Smooth muscle cell (in vitro differentiated cells): ENCODE measurements at regions not wholly inside any gene's neighbourhood (a gene's known extent, or its start where the extent isn't known, plus 50 kb on each side); places are given as distances from the start of the nearest gene placed in this dataset.

ENCODE experiments used
- DNase-seq: peaks from one replicate; lab custom pipeline; 2025; ENCODE audit not compliant: unreplicated experiment; lab: John Stamatoyannopoulos, UW
- H2AFZ ChIP-seq: fragments of 200-600 bp; sonication (generic); 2 replicates; pipeline ENCODE4 v1.6.0; 2016; ENCODE audit warnings: antibody characterized with exemption, low read depth, mild to moderate bottlenecking
- H3F3A ChIP-seq: fragments of 200-600 bp; sonication (generic); 2 replicates; pipeline ENCODE4 v1.6.0; 2017; ENCODE audit warnings: antibody characterized with exemption, low read depth
- H3K27ac ChIP-seq: fragments of 200-600 bp; sonication (generic); 2 replicates; pipeline ENCODE4 v1.5.1; 2016; ENCODE audit warnings: low read depth, mild to moderate bottlenecking
- H3K27me3 ChIP-seq: fragments of 200-600 bp; sonication (generic); 2 replicates; pipeline ENCODE4 v1.6.1; 2016; ENCODE audit warnings: low read depth, mild to moderate bottlenecking
- H3K36me3 ChIP-seq: fragments of 200-600 bp; sonication (generic); 2 replicates; pipeline ENCODE4 v1.5.1; 2016; ENCODE audit warnings: low read depth
- H3K4me1 ChIP-seq: fragments of 200-600 bp; sonication (generic); 2 replicates; pipeline ENCODE4 v1.5.1; 2016; ENCODE audit warnings: low read depth
- H3K4me2 ChIP-seq: fragments of 200-600 bp; sonication (generic); 2 replicates; pipeline ENCODE4 v1.6.0; 2016; ENCODE audit warnings: mild to moderate bottlenecking
- H3K4me3 ChIP-seq: fragments of 200-600 bp; sonication (generic); 2 replicates; pipeline ENCODE4 v1.5.1; 2016; ENCODE audit warnings: mild to moderate bottlenecking
- H3K79me2 ChIP-seq: fragments of 200-600 bp; sonication (generic); 2 replicates; pipeline ENCODE4 v1.6.0; 2016; ENCODE audit warnings: low read depth, mild to moderate bottlenecking
- H3K9ac ChIP-seq: fragments of 200-600 bp; sonication (generic); 2 replicates; pipeline ENCODE4 v1.6.0; 2016; ENCODE audit warnings: low read depth
- H3K9me3 ChIP-seq: fragments of 200-600 bp; sonication (generic); replicated peaks from 2 replicates; pipeline ENCODE4 v1.5.1; 2016; ENCODE audit warnings: low read depth
- H4K20me1 ChIP-seq: fragments of 200-600 bp; sonication (generic); 2 replicates; pipeline ENCODE4 v1.6.0; 2016; ENCODE audit warnings: low read depth
- CTCF ChIP-seq: fragments of 200-600 bp; sonication (generic); IDR thresholded peaks from 2 replicates; pipeline ENCODE4 v1.5.1; 2017; ENCODE audit warnings: borderline replicate concordance, mild to moderate bottlenecking, antibody characterized with exemption; ENCODE audit not compliant: insufficient read depth, poor library complexity, severe bottlenecking
- WGBS: methylation state at CpG from one replicate; pipeline ENCODE4 v1.1.7; 2016; ENCODE audit warnings: low lambda C conversion rate; 5-methylcytosine and 5-hydroxymethylcytosine counted together

- Histone ChIP-seq H4K20me1 (no peaks in the 10 kb centered on the region), H3K9me3 (no peaks in the 10 kb centered on the region), H3K27ac (no peak overlapping the region), H3K4me2 (no peak overlapping the region), H3K4me1 (no peaks in the 10 kb centered on the region), H3K9ac (no peak overlapping the region), H3K27me3 (peaks cover 61% of the 10 kb centered on the region), H2AFZ (no peak overlapping the region), H3K36me3 (no peaks in the 10 kb centered on the region), H3K79me2 (no peaks in the 10 kb centered on the region), H3F3A (no peaks in the 10 kb centered on the region), H3K4me3 (no peak overlapping the region)
- WGBS = 77% methylated on average over 3 of the region's 3 CpGs
- no peak for DNase-seq
- TF ChIP-seq CTCF = no peak
Observed at GRCh38 chr2:177036747-177037146, 175.8 kb upstream of the HNRNPA3 start.

- no peak overlapping the region for H3K4me3 ChIP-seq
- no peak for DNase-seq
- no peak for TF ChIP-seq CTCF
Observed at GRCh38 chr2:177037569-177037968, 175.0 kb upstream of the HNRNPA3 start.

GRCh38 chr2:177038787-177039484, 173.7 kb upstream of the HNRNPA3 start:
- no peaks in the 10 kb centered on the region for H3K79me2 ChIP-seq
- no peaks in the 10 kb centered on the region for H3F3A ChIP-seq
- no peak for TF ChIP-seq CTCF
- no peak overlapping the region for H2AFZ ChIP-seq
- peaks cover 49% of the 10 kb centered on the region for H3K27me3 ChIP-seq
- H3K4me1 ChIP-seq = no peaks in the 10 kb centered on the region
- H3K4me2 ChIP-seq = no peak overlapping the region
- H4K20me1 ChIP-seq = no peaks in the 10 kb centered on the region
- no peak overlapping the region for H3K9ac ChIP-seq
- no peak for DNase-seq
- no peak overlapping the region for H3K27ac ChIP-seq
- no peaks in the 10 kb centered on the region for H3K36me3 ChIP-seq
- H3K9me3 ChIP-seq = no peaks in the 10 kb centered on the region
- 57% methylated on average over 14 of the region's 14 CpGs for WGBS
- H3K4me3 ChIP-seq = no peak overlapping the region

More at GRCh38 chr2:177037569-177037968, 175.0 kb upstream of the HNRNPA3 start:
- Histone ChIP-seq H3K4me2 (no peak overlapping the region), H3F3A (no peaks in the 10 kb centered on the region), H4K20me1 (no peaks in the 10 kb centered on the region), H2AFZ (no peak overlapping the region), H3K79me2 (no peaks in the 10 kb centered on the region), H3K9me3 (no peaks in the 10 kb centered on the region), H3K27me3 (peaks cover 61% of the 10 kb centered on the region), H3K4me1 (no peaks in the 10 kb centered on the region), H3K27ac (no peak overlapping the region), H3K9ac (no peak overlapping the region), H3K36me3 (no peaks in the 10 kb centered on the region)
- 66% methylated on average over 2 of the region's 2 CpGs for WGBS

GRCh38 chr2:177042311-177042710, 170.3 kb upstream of the HNRNPA3 start:
- WGBS = 89% methylated on average over 3 of the region's 3 CpGs
- H3K27me3 ChIP-seq = peaks cover 46% of the 10 kb centered on the region

More at GRCh38 chr2:177042311-177042710, 170.3 kb upstream of the HNRNPA3 start:
- H2AFZ ChIP-seq = no peak overlapping the region
- no peaks in the 10 kb centered on the region for H4K20me1 ChIP-seq
- no peaks in the 10 kb centered on the region for H3K4me1 ChIP-seq
- no peak overlapping the region for H3K4me3 ChIP-seq
- H3K27ac ChIP-seq = no peak overlapping the region
- no peaks in the 10 kb centered on the region for H3K79me2 ChIP-seq
- no peak for TF ChIP-seq CTCF
- no peaks in the 10 kb centered on the region for H3F3A ChIP-seq
- DNase-seq = no peak
- H3K4me2 ChIP-seq = no peak overlapping the region
- no peaks in the 10 kb centered on the region for H3K36me3 ChIP-seq
- H3K9me3 ChIP-seq = no peaks in the 10 kb centered on the region
- H3K9ac ChIP-seq = no peak overlapping the region
